B cell (primary cell): ENCODE measurements at regions not wholly inside any gene's neighbourhood (a gene's known extent, or its start where the extent isn't known, plus 50 kb on each side); places are given as distances from the start of the nearest gene placed in this dataset.

Source experiments
- ATAC-seq: fragments of 200-7000 bp; cut with Tn5 transposase; one replicate; pipeline ENCODE4 v1.10.0; 2021; ENCODE audit warnings: low read depth, mild to moderate bottlenecking, moderate number of reproducible peaks, moderate library complexity
- CTCF ChIA-PET: fragments of 350-600 bp; sonication (Branson Sonifier 250); formaldehyde crosslinking; loops from one replicate; lab custom pipeline; 2021; ENCODE audit warnings: antibody characterized with exemption, inconsistent platforms; lab: Charles Lee
- POLR2A ChIA-PET: fragments of 350-600 bp; sonication (Branson Sonifier 250); formaldehyde crosslinking; loops from one replicate; lab custom pipeline; 2021; ENCODE audit warnings: antibody characterized with exemption; lab: Charles Lee
- DNase-seq: peaks from one replicate; pipeline ENCODE4 v3.0.0; 2013
- H2AFZ ChIP-seq: 2 replicates; pipeline ENCODE4 v1.6.1; 2012; ENCODE audit warnings: mild to moderate bottlenecking, low read depth, low read length; ENCODE audit not compliant: insufficient read depth, poor library complexity, severe bottlenecking
- H3K27ac ChIP-seq, 2 donors: 1 replicate in 1 of 2; 2 replicates in 1 of 2; pipeline ENCODE4 v1.5.1; 2012 to 2013; ENCODE audit warnings: low read length in 2 of 2, mild to moderate bottlenecking in 2 of 2, moderate library complexity in 1 of 2
- H3K27me3 ChIP-seq, 4 experiments: fragments of 200-600 bp in 1 of 4; sonication (generic) in 1 of 4; replicated peaks in 1 of 4; 1 replicate in 2 of 4; 2 replicates in 2 of 4; pipeline versions ENCODE4 v1.6.1 to v1.7.0; 2013 to 2016; ENCODE audit warnings: low read length in 3 of 4, mild to moderate bottlenecking in 2 of 4, mixed read lengths in 1 of 4, moderate library complexity in 1 of 4; ENCODE audit not compliant: insufficient read depth in 4 of 4, control insufficient read depth in 3 of 4; ENCODE audit errors: control extremely low read depth in 1 of 4
- H3K36me3 ChIP-seq, 2 experiments: replicated peaks in 1 of 2; 1 replicate in 1 of 2; 2 replicates in 1 of 2; pipeline versions ENCODE4 v1.6.1 to v1.7.1; 2013; ENCODE audit warnings: low read length in 1 of 2; ENCODE audit not compliant: insufficient read depth in 2 of 2, control insufficient read depth in 1 of 2; ENCODE audit errors: control extremely low read depth in 1 of 2, extremely low read depth in 1 of 2
- H3K4me1 ChIP-seq, 2 donors: fragments of 200-600 bp in 1 of 2; sonication (generic) in 1 of 2; 1 replicate in 1 of 2; 2 replicates in 1 of 2; pipeline versions ENCODE4 v1.5.1 to v1.6.1; 2013 to 2017; ENCODE audit warnings: low read length in 2 of 2; ENCODE audit not compliant: control insufficient read depth in 2 of 2, insufficient read depth in 2 of 2
- H3K4me2 ChIP-seq: replicated peaks from 2 replicates; pipeline ENCODE3; 2012; ENCODE audit warnings: mild to moderate bottlenecking, low read depth, low read length; ENCODE audit not compliant: poor library complexity, severe bottlenecking
- H3K4me3 ChIP-seq, 5 experiments: fragments of 200-600 bp in 1 of 5; sonication (generic) in 1 of 5; 1 replicate in 3 of 5; 2 replicates in 2 of 5; pipeline versions ENCODE4 v1.5.1 to v1.7.0; 2011 to 2016; ENCODE audit warnings: low read length in 4 of 5, mild to moderate bottlenecking in 4 of 5, low read depth in 2 of 5, control low read depth in 1 of 5, moderate library complexity in 1 of 5; ENCODE audit not compliant: insufficient read depth in 1 of 5; ENCODE audit errors: control extremely low read depth in 1 of 5, extremely low read depth in 1 of 5
- H3K79me2 ChIP-seq: fragments of 200-600 bp; sonication (generic); one replicate; pipeline ENCODE4 v1.6.0; 2016; ENCODE audit warnings: low read length; ENCODE audit not compliant: control insufficient read depth, insufficient read depth
- H3K9ac ChIP-seq: fragments of 200-600 bp; sonication (generic); 2 replicates; pipeline ENCODE4 v1.6.1; 2017; ENCODE audit warnings: mild to moderate bottlenecking, low read length, moderate library complexity
- H3K9me3 ChIP-seq, 3 donors: one replicate each; pipeline versions ENCODE4 v1.6.1 to v1.7.1; 2013; ENCODE audit warnings: low read length in 2 of 3; ENCODE audit not compliant: control insufficient read depth in 2 of 3, insufficient read depth in 1 of 3; ENCODE audit errors: control extremely low read depth in 1 of 3
- H4K20me1 ChIP-seq: 2 replicates; pipeline ENCODE4 v1.6.0; 2012; ENCODE audit warnings: mild to moderate bottlenecking, low read length; ENCODE audit not compliant: insufficient read depth, control insufficient read depth, poor library complexity, severe bottlenecking
- H3K27ac Mint-ChIP-seq: one replicate; pipeline ENCODE4 v1.8.0; 2021; ENCODE audit warnings: mixed read lengths
- H3K27me3 Mint-ChIP-seq: one replicate; pipeline ENCODE4 v1.8.0; 2021; ENCODE audit warnings: mixed read lengths
- H3K4me1 Mint-ChIP-seq: one replicate; pipeline ENCODE4 v1.8.0; 2021; ENCODE audit warnings: mixed read lengths
- H3K4me3 Mint-ChIP-seq: one replicate; pipeline ENCODE4 v1.8.0; 2021; ENCODE audit warnings: mixed read lengths
- H3K9me3 Mint-ChIP-seq: one replicate; pipeline ENCODE4 v1.8.0; 2022; ENCODE audit warnings: mixed read lengths; ENCODE audit not compliant: insufficient read depth
- EZH2 ChIP-seq: IDR thresholded peaks from 2 replicates; pipeline ENCODE4 v1.6.1; 2012; ENCODE audit warnings: borderline replicate concordance, low read depth, mild to moderate bottlenecking, moderate library complexity, low read length; ENCODE audit not compliant: insufficient read depth, poor library complexity, severe bottlenecking
- WGBS: methylation state at CpG from one replicate; pipeline ENCODE4 v1.1.5; 2013; ENCODE audit warnings: missing lambda C conversion rate; ENCODE audit not compliant: insufficient coverage; 5-methylcytosine and 5-hydroxymethylcytosine counted together
- intact Hi-C: fragments of 100-400 bp; cut with micrococcal nuclease; formaldehyde crosslinking; loops from one replicate; pipeline ENCODE4 v1.10.0; 2022
- TF ChIP-seq, protein P1 (sequence below): fragments of 200-600 bp; IDR thresholded peaks from one replicate; pipeline ENCODE4 v1.8.0; 2022; ENCODE audit warnings: antibody characterized with exemption, mild to moderate bottlenecking

DNA sequence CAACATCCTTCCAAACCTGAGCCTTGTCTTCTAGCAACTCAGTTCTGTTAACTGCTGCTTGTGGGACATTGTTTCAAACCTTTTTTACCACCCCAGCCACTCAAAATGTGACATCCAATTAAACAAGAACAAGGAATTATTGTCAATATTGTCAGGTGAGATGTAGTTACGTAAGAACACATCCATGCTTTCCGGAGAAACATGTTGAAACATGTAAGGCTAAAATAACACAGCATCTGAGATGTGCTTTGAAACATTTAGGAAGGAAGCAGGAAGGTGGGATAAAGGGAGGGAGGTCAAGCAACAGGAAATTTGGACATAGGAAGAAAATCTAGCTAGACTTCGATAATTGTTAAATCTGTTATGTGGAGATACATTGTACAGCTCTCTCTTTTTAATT lies 50.9 kb upstream of the PRICKLE2 start:
- no peak overlapping the region for H3K4me2 ChIP-seq
- ATAC-seq (no peak), DNase-seq (no peak)
- Mint-ChIP-seq H3K4me3 (no peak overlapping the region), H3K9me3 (no peaks in the 10 kb centered on the region), H3K27me3 (no peaks in the 10 kb centered on the region), H3K4me1 (no peaks in the 10 kb centered on the region), H3K27ac (no peak overlapping the region)
- H3K27me3 ChIP-seq: no peaks in the 10 kb centered on the region
- H3K27ac ChIP-seq: no peak overlapping the region
- POLR2A ChIA-PET: no interaction called here
- no peaks in the 10 kb centered on the region for H3K9me3 ChIP-seq
- no peak overlapping the region for H3K9ac ChIP-seq
- intact Hi-C loops: no loop called here
- H4K20me1 ChIP-seq: no peaks in the 10 kb centered on the region
- no peaks in the 10 kb centered on the region for H3K79me2 ChIP-seq
- 100% methylated on average over 2 of the region's 3 CpGs for WGBS
- TF ChIP-seq EZH2: no peak
- TF ChIP-seq, protein P1, sequence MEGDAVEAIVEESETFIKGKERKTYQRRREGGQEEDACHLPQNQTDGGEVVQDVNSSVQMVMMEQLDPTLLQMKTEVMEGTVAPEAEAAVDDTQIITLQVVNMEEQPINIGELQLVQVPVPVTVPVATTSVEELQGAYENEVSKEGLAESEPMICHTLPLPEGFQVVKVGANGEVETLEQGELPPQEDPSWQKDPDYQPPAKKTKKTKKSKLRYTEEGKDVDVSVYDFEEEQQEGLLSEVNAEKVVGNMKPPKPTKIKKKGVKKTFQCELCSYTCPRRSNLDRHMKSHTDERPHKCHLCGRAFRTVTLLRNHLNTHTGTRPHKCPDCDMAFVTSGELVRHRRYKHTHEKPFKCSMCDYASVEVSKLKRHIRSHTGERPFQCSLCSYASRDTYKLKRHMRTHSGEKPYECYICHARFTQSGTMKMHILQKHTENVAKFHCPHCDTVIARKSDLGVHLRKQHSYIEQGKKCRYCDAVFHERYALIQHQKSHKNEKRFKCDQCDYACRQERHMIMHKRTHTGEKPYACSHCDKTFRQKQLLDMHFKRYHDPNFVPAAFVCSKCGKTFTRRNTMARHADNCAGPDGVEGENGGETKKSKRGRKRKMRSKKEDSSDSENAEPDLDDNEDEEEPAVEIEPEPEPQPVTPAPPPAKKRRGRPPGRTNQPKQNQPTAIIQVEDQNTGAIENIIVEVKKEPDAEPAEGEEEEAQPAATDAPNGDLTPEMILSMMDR: no peak
- no peak overlapping the region for H3K4me3 ChIP-seq
- H2AFZ ChIP-seq: no peak overlapping the region
- H3K4me1 ChIP-seq: no peaks in the 10 kb centered on the region
- no peaks in the 10 kb centered on the region for H3K36me3 ChIP-seq
- CTCF ChIA-PET: no interaction called here
